NCI-H2081 (cell line): ENCODE measurements at regions not wholly inside any gene's neighbourhood (a gene's known extent, or its start where the extent isn't known, plus 50 kb on each side); places are given as distances from the start of the nearest gene placed in this dataset.

ENCODE experiments used
- DNase-seq, 2 experiments: peaks; one replicate each; lab custom pipeline; 2025; lab: John Stamatoyannopoulos, UW

DNA sequence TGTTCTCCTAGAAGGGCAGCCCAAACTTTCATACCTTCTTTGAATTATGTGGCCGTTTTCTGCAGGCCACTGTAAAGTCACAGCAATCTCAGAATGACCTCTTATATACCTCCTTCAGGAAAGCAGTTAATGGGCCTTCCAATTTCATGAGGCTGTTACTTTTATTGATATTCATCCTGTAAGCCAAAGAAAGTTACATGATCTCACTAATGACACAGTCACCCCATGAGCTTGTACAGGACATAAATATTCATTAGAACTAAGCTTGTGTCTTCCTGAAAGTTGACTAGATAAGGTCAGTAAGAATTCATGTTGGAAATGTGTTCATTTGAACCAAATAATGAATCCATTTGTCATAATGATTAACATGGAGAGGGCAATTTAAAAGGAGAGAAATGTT lies 283.1 kb upstream of the NWD2 start:
- no peak for DNase-seq

DNA sequence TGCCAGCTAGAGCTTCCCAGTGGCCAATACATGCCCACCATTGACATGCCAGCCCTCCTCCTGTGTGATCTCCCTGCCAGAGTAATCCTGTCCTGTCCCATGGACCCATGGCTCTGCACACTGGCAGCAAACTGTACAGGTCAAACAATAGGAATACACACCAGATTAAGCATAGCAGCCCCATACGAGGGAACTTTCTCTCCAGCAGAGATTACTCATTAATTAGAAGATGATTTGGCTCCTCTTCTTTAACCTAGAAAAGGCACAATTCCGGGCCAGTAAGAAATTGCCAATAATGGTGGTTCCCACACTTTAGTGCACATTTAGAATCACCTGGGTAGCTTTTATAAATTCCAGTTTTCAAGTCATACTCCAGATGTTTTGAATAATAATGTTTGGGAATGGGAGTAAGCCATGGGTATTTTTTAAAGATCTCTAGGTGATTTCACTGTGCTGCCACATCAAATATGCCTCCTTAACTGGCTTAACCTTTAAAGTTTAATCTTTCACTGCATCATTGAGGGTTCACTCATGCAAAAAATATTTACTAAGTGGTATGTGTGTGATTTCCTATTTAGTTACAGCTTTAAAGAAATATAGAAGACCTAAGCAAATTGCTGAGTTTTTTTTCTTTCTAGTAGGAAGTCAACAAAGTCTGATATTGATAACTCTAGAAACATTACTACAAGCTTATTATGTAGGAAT lies 277.6 kb upstream of the NWD2 start:
- DNase-seq, result no peak

- DNase-seq, result no peak
Measured at GRCh38 chr4:36979533-36979932, 265.0 kb upstream of the NWD2 start.

GRCh38 chr4:36990128-36990872 lies 254.2 kb upstream of the NWD2 start:
- no peak for DNase-seq

- DNase-seq, result no peak
Measured at GRCh38 chr4:36997727-36998126, 246.8 kb upstream of the NWD2 start.

- no peak for DNase-seq
Measured at GRCh38 chr4:37000281-37000680, 244.3 kb upstream of the NWD2 start.

GRCh38 chr4:37001688-37002436 lies 242.7 kb upstream of the NWD2 start:
- DNase-seq, result no peak

- DNase-seq, result no peak
Measured at GRCh38 chr4:37002625-37003024, 241.9 kb upstream of the NWD2 start.

DNA sequence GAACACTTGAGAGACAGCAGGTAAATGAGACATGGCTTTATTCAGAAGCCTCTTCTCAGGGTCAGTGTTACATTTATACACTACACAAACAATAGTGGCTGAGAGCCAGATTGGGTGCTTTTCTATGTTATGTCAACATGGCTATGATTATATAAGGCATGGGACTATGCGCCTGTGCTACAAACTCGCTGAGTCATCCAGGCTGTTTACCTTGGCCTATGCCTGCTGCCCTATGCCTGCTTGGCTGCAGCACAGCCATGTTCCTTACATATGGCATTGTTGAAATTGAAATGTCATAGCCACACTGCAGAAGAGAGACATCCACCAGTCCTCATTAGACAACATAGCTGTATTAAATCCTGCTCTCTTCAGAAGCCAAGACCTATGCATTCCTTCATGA lies 236.3 kb upstream of the NWD2 start:
- peak; percentile 34 to 84 for DNase-seq

DNA sequence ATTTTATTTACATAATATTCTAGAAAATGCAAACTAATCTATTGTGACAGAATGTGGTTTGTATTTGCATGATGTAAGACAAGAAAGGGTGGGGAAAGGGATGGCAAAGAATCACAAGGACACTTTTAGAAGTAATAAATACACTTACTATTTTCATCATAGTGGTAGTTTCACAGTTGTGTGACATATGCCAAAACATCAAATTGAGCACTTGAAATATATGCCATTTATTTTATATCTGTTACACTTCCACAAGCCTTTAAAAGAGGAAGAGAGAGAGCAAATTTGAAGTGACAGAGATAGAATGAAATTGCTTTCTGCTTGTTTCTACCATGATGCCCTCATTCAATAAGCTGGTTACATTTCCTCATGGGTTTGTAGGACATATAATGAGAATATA lies 230.0 kb upstream of the NWD2 start:
- DNase-seq, result no peak

- no peak for DNase-seq
Measured at GRCh38 chr4:37015391-37015790, 229.2 kb upstream of the NWD2 start.

DNA sequence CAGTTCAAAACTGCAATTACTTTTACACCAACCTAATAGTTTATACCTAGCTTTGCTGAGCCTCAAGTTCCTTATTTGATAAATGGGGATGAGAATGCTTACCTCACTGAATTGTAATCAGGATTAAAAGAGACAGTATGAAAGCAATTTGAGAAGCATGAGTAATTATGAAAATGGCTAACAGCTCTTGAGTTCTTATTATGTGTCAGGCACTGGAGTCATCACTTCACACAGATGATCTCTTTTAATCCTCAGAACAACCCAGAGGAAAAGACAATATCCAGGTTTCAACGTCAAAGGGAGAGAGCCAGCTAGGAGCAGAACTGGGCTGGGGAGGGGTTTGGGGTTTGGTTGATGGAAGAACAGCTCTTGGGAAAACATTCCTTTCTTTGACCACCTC lies 221.0 kb upstream of the NWD2 start:
- no peak for DNase-seq

- no peak for DNase-seq
Measured at GRCh38 chr4:37023996-37024395, 220.5 kb upstream of the NWD2 start.

- no peak for DNase-seq
Measured at GRCh38 chr4:37040816-37041215, 203.7 kb upstream of the NWD2 start.

GRCh38 chr4:37043342-37043741 lies 201.2 kb upstream of the NWD2 start:
- DNase-seq, result no peak

GRCh38 chr4:37051111-37051510 lies 193.4 kb upstream of the NWD2 start:
- no peak for DNase-seq

GRCh38 chr4:37051866-37052265 lies 192.7 kb upstream of the NWD2 start:
- no peak for DNase-seq

DNA sequence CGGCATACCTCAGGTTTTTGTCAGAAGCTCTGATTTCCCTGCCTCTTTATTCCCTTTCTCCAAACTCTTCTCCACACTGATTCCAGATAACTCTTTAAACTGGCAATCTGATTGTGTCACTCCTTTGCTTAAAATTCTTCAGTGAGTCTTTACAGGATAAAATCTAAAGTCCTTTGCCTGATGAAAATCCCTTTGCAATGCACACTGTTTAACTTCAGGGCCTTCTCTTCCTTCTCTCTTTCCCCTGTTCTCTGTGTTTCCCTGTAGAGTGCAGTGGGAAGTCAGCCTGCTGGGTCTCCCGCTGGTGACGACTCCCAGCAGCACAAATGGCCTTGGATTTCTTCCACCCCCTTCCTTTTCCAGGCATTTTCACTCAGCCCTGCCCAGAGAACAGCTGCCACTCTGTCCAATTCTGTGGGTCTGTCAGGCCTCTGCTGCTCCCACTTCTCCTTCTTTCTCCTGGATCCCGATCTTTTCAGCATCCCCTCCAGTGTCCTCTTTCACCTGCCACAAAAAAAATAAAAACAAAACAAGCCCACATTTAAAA lies 189.9 kb upstream of the NWD2 start:
- peak in 1 of 2 experiments; percentile 31 for DNase-seq

- peak; percentile 79 to 93 for DNase-seq
Measured at GRCh38 chr4:37058826-37059225, 185.7 kb upstream of the NWD2 start.

DNA sequence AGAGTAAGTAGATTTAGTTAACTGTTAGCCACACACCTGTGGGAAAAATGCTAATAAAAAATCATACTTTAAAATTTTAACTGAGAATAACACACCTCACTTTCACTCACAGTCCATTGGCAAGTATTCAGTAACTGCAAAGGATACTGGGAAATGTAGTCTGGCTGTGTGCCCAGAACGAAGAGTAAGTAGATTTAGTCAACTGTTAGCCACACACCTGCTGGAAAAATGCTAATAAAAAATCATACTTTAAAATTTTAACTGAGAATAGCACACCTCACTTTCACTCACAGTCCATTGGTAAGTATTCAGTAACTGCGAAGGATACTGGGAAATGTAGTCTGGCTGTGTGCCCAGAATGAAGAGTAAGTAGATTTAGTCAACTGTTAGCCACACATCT lies 178.4 kb upstream of the NWD2 start:
- DNase-seq, result peak; percentile 55 to 84

DNA sequence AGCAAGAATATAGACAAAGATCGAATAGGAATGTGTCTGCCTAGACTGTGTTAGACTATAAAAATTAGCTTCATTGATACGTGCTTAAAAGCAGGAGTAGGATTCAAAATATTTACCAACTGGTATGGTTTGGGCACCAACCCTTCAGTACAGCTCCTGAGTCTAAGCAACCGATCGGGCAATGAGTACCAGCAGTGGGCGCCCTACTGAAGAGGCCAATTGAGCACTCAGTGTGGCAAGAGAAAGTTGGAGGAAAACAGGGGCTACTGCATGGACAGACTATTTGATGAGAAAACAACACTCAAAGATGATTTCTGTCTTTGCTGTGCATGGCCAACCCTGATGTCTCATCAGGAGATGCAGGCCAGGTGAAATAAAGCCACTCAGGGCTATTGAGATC lies 176.0 kb upstream of the NWD2 start:
- DNase-seq, result no peak

GRCh38 chr4:37070041-37070440 lies 174.5 kb upstream of the NWD2 start:
- no peak for DNase-seq

DNA sequence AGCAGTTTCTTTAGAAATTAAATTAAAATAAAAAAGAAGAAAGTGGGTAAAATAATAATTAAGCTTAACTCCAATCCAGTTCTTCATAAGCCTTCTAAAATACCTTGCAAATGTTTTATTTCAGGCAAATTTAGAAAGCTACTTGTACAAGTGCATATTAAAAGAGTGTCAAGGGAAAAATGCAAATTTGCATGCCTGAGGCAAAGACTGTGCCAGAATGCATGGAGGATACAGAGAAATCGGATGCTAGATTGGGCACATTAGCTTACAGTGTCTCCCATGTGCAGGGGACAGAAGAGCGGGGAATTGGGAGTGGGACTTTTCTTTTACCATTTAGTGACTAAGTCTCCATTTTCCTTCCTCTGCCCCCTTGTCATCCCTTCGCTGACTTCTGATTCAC lies 173.0 kb upstream of the NWD2 start:
- no peak for DNase-seq
